B cell (primary cell): ENCODE measurements at regions not wholly inside any gene's neighbourhood (a gene's known extent, or its start where the extent isn't known, plus 50 kb on each side); places are given as distances from the start of the nearest gene placed in this dataset.
"Not testable (repeated sequence)": the region's sequence is repeated elsewhere in the genome, so short reads cannot be mapped to it uniquely, and the experiment has no call there.

Source experiments
- ATAC-seq: fragments of 200-7000 bp; cut with Tn5 transposase; one replicate; pipeline ENCODE4 v1.10.0; 2021; ENCODE audit warnings: low read depth, mild to moderate bottlenecking, moderate number of reproducible peaks, moderate library complexity
- CTCF ChIA-PET: fragments of 350-600 bp; sonication (Branson Sonifier 250); formaldehyde crosslinking; loops from one replicate; lab custom pipeline; 2021; ENCODE audit warnings: antibody characterized with exemption, inconsistent platforms; lab: Charles Lee
- POLR2A ChIA-PET: fragments of 350-600 bp; sonication (Branson Sonifier 250); formaldehyde crosslinking; loops from one replicate; lab custom pipeline; 2021; ENCODE audit warnings: antibody characterized with exemption; lab: Charles Lee
- DNase-seq: peaks from one replicate; pipeline ENCODE4 v3.0.0; 2013
- H2AFZ ChIP-seq: 2 replicates; pipeline ENCODE4 v1.6.1; 2012; ENCODE audit warnings: mild to moderate bottlenecking, low read depth, low read length; ENCODE audit not compliant: insufficient read depth, poor library complexity, severe bottlenecking
- H3K27ac ChIP-seq, 2 donors: 1 replicate in 1 of 2; 2 replicates in 1 of 2; pipeline ENCODE4 v1.5.1; 2012 to 2013; ENCODE audit warnings: low read length in 2 of 2, mild to moderate bottlenecking in 2 of 2, moderate library complexity in 1 of 2
- H3K27me3 ChIP-seq, 4 experiments: fragments of 200-600 bp in 1 of 4; sonication (generic) in 1 of 4; replicated peaks in 1 of 4; 1 replicate in 2 of 4; 2 replicates in 2 of 4; pipeline versions ENCODE4 v1.6.1 to v1.7.0; 2013 to 2016; ENCODE audit warnings: low read length in 3 of 4, mild to moderate bottlenecking in 2 of 4, mixed read lengths in 1 of 4, moderate library complexity in 1 of 4; ENCODE audit not compliant: insufficient read depth in 4 of 4, control insufficient read depth in 3 of 4; ENCODE audit errors: control extremely low read depth in 1 of 4
- H3K36me3 ChIP-seq, 2 experiments: replicated peaks in 1 of 2; 1 replicate in 1 of 2; 2 replicates in 1 of 2; pipeline versions ENCODE4 v1.6.1 to v1.7.1; 2013; ENCODE audit warnings: low read length in 1 of 2; ENCODE audit not compliant: insufficient read depth in 2 of 2, control insufficient read depth in 1 of 2; ENCODE audit errors: control extremely low read depth in 1 of 2, extremely low read depth in 1 of 2
- H3K4me1 ChIP-seq, 2 donors: fragments of 200-600 bp in 1 of 2; sonication (generic) in 1 of 2; 1 replicate in 1 of 2; 2 replicates in 1 of 2; pipeline versions ENCODE4 v1.5.1 to v1.6.1; 2013 to 2017; ENCODE audit warnings: low read length in 2 of 2; ENCODE audit not compliant: control insufficient read depth in 2 of 2, insufficient read depth in 2 of 2
- H3K4me2 ChIP-seq: replicated peaks from 2 replicates; pipeline ENCODE3; 2012; ENCODE audit warnings: mild to moderate bottlenecking, low read depth, low read length; ENCODE audit not compliant: poor library complexity, severe bottlenecking
- H3K4me3 ChIP-seq, 5 experiments: fragments of 200-600 bp in 1 of 5; sonication (generic) in 1 of 5; 1 replicate in 3 of 5; 2 replicates in 2 of 5; pipeline versions ENCODE4 v1.5.1 to v1.7.0; 2011 to 2016; ENCODE audit warnings: low read length in 4 of 5, mild to moderate bottlenecking in 4 of 5, low read depth in 2 of 5, control low read depth in 1 of 5, moderate library complexity in 1 of 5; ENCODE audit not compliant: insufficient read depth in 1 of 5; ENCODE audit errors: control extremely low read depth in 1 of 5, extremely low read depth in 1 of 5
- H3K79me2 ChIP-seq: fragments of 200-600 bp; sonication (generic); one replicate; pipeline ENCODE4 v1.6.0; 2016; ENCODE audit warnings: low read length; ENCODE audit not compliant: control insufficient read depth, insufficient read depth
- H3K9ac ChIP-seq: fragments of 200-600 bp; sonication (generic); 2 replicates; pipeline ENCODE4 v1.6.1; 2017; ENCODE audit warnings: mild to moderate bottlenecking, low read length, moderate library complexity
- H3K9me3 ChIP-seq, 3 donors: one replicate each; pipeline versions ENCODE4 v1.6.1 to v1.7.1; 2013; ENCODE audit warnings: low read length in 2 of 3; ENCODE audit not compliant: control insufficient read depth in 2 of 3, insufficient read depth in 1 of 3; ENCODE audit errors: control extremely low read depth in 1 of 3
- H4K20me1 ChIP-seq: 2 replicates; pipeline ENCODE4 v1.6.0; 2012; ENCODE audit warnings: mild to moderate bottlenecking, low read length; ENCODE audit not compliant: insufficient read depth, control insufficient read depth, poor library complexity, severe bottlenecking
- H3K27ac Mint-ChIP-seq: one replicate; pipeline ENCODE4 v1.8.0; 2021; ENCODE audit warnings: mixed read lengths
- H3K27me3 Mint-ChIP-seq: one replicate; pipeline ENCODE4 v1.8.0; 2021; ENCODE audit warnings: mixed read lengths
- H3K4me1 Mint-ChIP-seq: one replicate; pipeline ENCODE4 v1.8.0; 2021; ENCODE audit warnings: mixed read lengths
- H3K4me3 Mint-ChIP-seq: one replicate; pipeline ENCODE4 v1.8.0; 2021; ENCODE audit warnings: mixed read lengths
- H3K9me3 Mint-ChIP-seq: one replicate; pipeline ENCODE4 v1.8.0; 2022; ENCODE audit warnings: mixed read lengths; ENCODE audit not compliant: insufficient read depth
- CTCF ChIP-seq: fragments of 200-600 bp; IDR thresholded peaks from one replicate; pipeline ENCODE4 v1.8.0; 2022; ENCODE audit warnings: antibody characterized with exemption, mild to moderate bottlenecking
- EZH2 ChIP-seq: IDR thresholded peaks from 2 replicates; pipeline ENCODE4 v1.6.1; 2012; ENCODE audit warnings: borderline replicate concordance, low read depth, mild to moderate bottlenecking, moderate library complexity, low read length; ENCODE audit not compliant: insufficient read depth, poor library complexity, severe bottlenecking
- WGBS: methylation state at CpG from one replicate; pipeline ENCODE4 v1.1.5; 2013; ENCODE audit warnings: missing lambda C conversion rate; ENCODE audit not compliant: insufficient coverage; 5-methylcytosine and 5-hydroxymethylcytosine counted together
- intact Hi-C: fragments of 100-400 bp; cut with micrococcal nuclease; formaldehyde crosslinking; loops from one replicate; pipeline ENCODE4 v1.10.0; 2022

- WGBS, result no CpG with 5 or more reads among the region's 3 CpGs
- Histone ChIP-seq H3K9ac (no peak overlapping the region), H3K4me2 (no peak overlapping the region), H3K27me3 (no peaks in the 10 kb centered on the region), H4K20me1 (no peaks in the 10 kb centered on the region), H3K27ac (no peak overlapping the region), H3K9me3 (no peaks in the 10 kb centered on the region), H3K79me2 (no peaks in the 10 kb centered on the region), H3K4me3 (no peak overlapping the region), H2AFZ (no peak overlapping the region), H3K4me1 (no peaks in the 10 kb centered on the region), H3K36me3 (no peaks in the 10 kb centered on the region)
- Mint-ChIP-seq H3K4me3 (no peak overlapping the region), H3K27me3 (peaks cover 3% of the 10 kb centered on the region), H3K27ac (no peak overlapping the region), H3K4me1 (no peaks in the 10 kb centered on the region), H3K9me3 (no peaks in the 10 kb centered on the region)
- ATAC-seq (no peak), DNase-seq (no peak)
- CTCF ChIA-PET, result no interaction called here
- intact Hi-C loops, result no loop called here
- POLR2A ChIA-PET, result no interaction called here
- TF ChIP-seq CTCF (no peak), EZH2 (no peak)
These were observed 54.0 kb upstream of the LARP1 start for GRCh38 chr5:154701181-154701580.

GRCh38 chr5:154700289-154700928 is 54.8 kb upstream of the LARP1 start:
- H3K9me3 ChIP-seq, H3K4me2 ChIP-seq, H4K20me1 ChIP-seq, DNase-seq, H3K4me1 ChIP-seq, H3K79me2 ChIP-seq, CTCF ChIA-PET, H3K4me3 Mint-ChIP-seq, H3K9me3 Mint-ChIP-seq, H3K4me3 ChIP-seq, H3K9ac ChIP-seq, POLR2A ChIA-PET, H2AFZ ChIP-seq, H3K36me3 ChIP-seq, H3K27ac Mint-ChIP-seq, intact Hi-C loops, ATAC-seq, H3K27ac ChIP-seq, H3K27me3 ChIP-seq, H3K27me3 Mint-ChIP-seq, H3K4me1 Mint-ChIP-seq: not testable (repeated sequence)
- 97% methylated on average over 6 of the region's 10 CpGs for WGBS
